Peyer's patch (tissue), 4 donors: ENCODE measurements at regions not wholly inside any gene's neighbourhood (a gene's known extent, or its start where the extent isn't known, plus 50 kb on each side); places are given as distances from the start of the nearest gene placed in this dataset.

Experiments used
- CTCF ChIP-seq, 6 experiments: fragments of 450-650 bp in 4 of 6; fragments of 200-600 bp in 2 of 6; sonication (generic) in 1 of 6; IDR thresholded peaks; one replicate each; pipeline ENCODE4 v1.5.1; 2017 to 2019; ENCODE audit warnings: antibody characterized with exemption in 6 of 6, mild to moderate bottlenecking in 3 of 6, moderate library complexity in 1 of 6
- POLR2A ChIP-seq, 2 donors: fragments of 450-650 bp; IDR thresholded peaks; one replicate each; pipeline ENCODE4 v1.5.1; 2017; ENCODE audit warnings: antibody characterized with exemption in 2 of 2, mild to moderate bottlenecking in 2 of 2, moderate library complexity in 2 of 2

DNA sequence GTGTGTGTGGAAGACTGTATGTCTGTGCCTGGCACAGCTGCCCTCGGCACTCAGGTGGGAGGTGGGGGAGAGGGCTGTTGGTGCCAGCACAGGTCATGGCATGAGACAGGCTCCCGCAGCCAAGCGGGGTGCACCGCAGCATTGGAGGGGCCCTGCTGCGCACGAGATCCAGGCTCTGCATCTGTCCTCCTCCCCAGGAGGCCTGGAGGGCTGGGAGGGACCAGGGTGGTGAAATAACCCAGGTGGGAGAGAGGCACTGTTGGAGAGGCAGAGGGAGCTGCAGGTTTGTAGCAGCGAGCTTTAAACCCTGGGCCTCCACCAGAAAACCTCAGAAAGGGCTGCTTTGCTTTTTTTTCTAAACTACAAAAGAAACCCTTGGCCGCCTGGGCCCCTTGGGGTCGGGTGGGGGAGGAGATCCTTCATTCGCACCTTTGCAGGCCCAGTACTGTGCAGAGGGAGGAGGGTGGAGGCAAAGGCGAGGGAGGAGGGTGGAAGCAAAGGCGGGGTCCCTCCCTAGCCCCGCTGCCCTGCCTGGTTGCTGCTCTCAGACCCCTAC lies 241.7 kb downstream of the SEC14L1 start:
- TF ChIP-seq CTCF (IDR thresholded peaks at IDR 0.05), result no peak
- TF ChIP-seq POLR2A (IDR thresholded peaks at IDR 0.05), result no peak
